GM12864 (cell line): ENCODE measurements at regions not wholly inside any gene's neighbourhood (a gene's known extent, or its start where the extent isn't known, plus 50 kb on each side); places are given as distances from the start of the nearest gene placed in this dataset.

Experiments
- DNase-seq: peaks from one replicate; pipeline ENCODE4 v3.0.0-alpha.2; 2011; ENCODE audit warnings: low read depth
- H3K4me3 ChIP-seq: 2 replicates; pipeline ENCODE4 v1.5.1; 2011; ENCODE audit warnings: mild to moderate bottlenecking, low read depth, low read length, control low read depth
- CTCF ChIP-seq: IDR thresholded peaks from 2 replicates; pipeline ENCODE4 v1.5.1; 2011; ENCODE audit warnings: low read depth, mild to moderate bottlenecking, moderate library complexity, low read length, control low read depth, inconsistent platforms; ENCODE audit errors: missing control alignments

- TF ChIP-seq CTCF = no peak
- no peak for DNase-seq
Measured at GRCh38 chr12:118528625-118529024, 152.3 kb downstream of the SUDS3 start.

GRCh38 chr12:118534003-118534402, 157.6 kb downstream of the SUDS3 start:
- H3K4me3 ChIP-seq = no peak overlapping the region
- no peak for TF ChIP-seq CTCF
- no peak for DNase-seq

More at GRCh38 chr12:118528625-118529024, 152.3 kb downstream of the SUDS3 start:
- H3K4me3 ChIP-seq = no peak overlapping the region

- no peak for DNase-seq
- no peak for TF ChIP-seq CTCF
- H3K4me3 ChIP-seq = no peak overlapping the region
Measured at GRCh38 chr12:118536306-118536906, 160.1 kb downstream of the SUDS3 start.

- no peak for DNase-seq
- no peak for TF ChIP-seq CTCF
- no peak overlapping the region for H3K4me3 ChIP-seq
Measured at GRCh38 chr12:118537481-118537917, 161.1 kb downstream of the SUDS3 start.

- no peak for TF ChIP-seq CTCF
- DNase-seq = no peak
- H3K4me3 ChIP-seq = no peak overlapping the region
Measured at GRCh38 chr12:118541071-118541470, 164.7 kb downstream of the SUDS3 start.

GRCh38 chr12:118541934-118542333, 165.6 kb downstream of the SUDS3 start:
- no peak overlapping the region for H3K4me3 ChIP-seq
- DNase-seq = no peak
- no peak for TF ChIP-seq CTCF

- DNase-seq = no peak
- H3K4me3 ChIP-seq = no peak overlapping the region
- no peak for TF ChIP-seq CTCF
Measured at GRCh38 chr12:118543651-118544050, 167.3 kb downstream of the SUDS3 start.
